ENCODE measurements at regions not wholly inside any gene's neighbourhood (a gene's known extent, or its start where the extent isn't known, plus 50 kb on each side); places are given as distances from the start of the nearest gene placed in this dataset.

DNA sequence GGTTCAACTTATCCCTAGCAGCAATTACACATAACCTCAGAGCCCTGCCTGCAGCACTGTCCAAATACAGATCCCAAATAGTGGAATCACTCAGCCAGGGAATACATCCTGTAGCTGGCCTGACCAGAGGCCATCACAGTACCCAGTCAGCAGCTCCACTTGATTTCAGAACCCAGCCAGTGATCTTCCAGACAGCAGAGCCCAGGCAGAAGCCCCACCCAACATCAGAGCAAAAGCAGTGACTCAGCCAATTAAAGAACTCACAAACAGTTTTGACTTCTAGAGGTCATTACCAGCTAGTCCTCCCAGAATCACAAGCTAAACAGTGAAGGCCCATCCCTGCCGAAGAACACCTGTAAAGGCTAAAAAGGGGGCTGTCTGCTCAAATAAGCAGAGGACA, 118.0 kb upstream of the SRD5A2 start:
- TF ChIP-seq POLR2A (IDR thresholded peaks at IDR 0.05) (no peak), POLR2AphosphoS5 (IDR thresholded peaks at IDR 0.05) (no peak)
- TF ChIP-seq, protein P1, sequence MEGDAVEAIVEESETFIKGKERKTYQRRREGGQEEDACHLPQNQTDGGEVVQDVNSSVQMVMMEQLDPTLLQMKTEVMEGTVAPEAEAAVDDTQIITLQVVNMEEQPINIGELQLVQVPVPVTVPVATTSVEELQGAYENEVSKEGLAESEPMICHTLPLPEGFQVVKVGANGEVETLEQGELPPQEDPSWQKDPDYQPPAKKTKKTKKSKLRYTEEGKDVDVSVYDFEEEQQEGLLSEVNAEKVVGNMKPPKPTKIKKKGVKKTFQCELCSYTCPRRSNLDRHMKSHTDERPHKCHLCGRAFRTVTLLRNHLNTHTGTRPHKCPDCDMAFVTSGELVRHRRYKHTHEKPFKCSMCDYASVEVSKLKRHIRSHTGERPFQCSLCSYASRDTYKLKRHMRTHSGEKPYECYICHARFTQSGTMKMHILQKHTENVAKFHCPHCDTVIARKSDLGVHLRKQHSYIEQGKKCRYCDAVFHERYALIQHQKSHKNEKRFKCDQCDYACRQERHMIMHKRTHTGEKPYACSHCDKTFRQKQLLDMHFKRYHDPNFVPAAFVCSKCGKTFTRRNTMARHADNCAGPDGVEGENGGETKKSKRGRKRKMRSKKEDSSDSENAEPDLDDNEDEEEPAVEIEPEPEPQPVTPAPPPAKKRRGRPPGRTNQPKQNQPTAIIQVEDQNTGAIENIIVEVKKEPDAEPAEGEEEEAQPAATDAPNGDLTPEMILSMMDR (IDR thresholded peaks at IDR 0.05 in 8 of 11, conservative IDR thresholded peaks at IDR 0.05 in 3 of 11), result no peak

Measured in spleen (tissue), 7 donors.